ENCODE measurements at regions not wholly inside any gene's neighbourhood (a gene's known extent, or its start where the extent isn't known, plus 50 kb on each side); places are given as distances from the start of the nearest gene placed in this dataset.

- DNase-seq (ENCODE audit: low read depth) = no peak
- TF ChIP-seq, protein P1, sequence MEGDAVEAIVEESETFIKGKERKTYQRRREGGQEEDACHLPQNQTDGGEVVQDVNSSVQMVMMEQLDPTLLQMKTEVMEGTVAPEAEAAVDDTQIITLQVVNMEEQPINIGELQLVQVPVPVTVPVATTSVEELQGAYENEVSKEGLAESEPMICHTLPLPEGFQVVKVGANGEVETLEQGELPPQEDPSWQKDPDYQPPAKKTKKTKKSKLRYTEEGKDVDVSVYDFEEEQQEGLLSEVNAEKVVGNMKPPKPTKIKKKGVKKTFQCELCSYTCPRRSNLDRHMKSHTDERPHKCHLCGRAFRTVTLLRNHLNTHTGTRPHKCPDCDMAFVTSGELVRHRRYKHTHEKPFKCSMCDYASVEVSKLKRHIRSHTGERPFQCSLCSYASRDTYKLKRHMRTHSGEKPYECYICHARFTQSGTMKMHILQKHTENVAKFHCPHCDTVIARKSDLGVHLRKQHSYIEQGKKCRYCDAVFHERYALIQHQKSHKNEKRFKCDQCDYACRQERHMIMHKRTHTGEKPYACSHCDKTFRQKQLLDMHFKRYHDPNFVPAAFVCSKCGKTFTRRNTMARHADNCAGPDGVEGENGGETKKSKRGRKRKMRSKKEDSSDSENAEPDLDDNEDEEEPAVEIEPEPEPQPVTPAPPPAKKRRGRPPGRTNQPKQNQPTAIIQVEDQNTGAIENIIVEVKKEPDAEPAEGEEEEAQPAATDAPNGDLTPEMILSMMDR (IDR thresholded peaks at IDR 0.05; ENCODE audit: control insufficient read depth, insufficient read depth, low read depth, low read length, missing control alignments) = no peak
- no peak overlapping the region for H3K4me3 ChIP-seq (ENCODE audit: control insufficient read depth, low read depth, low read length)
Measured at GRCh38 chr6:65964261-65964660, 257.2 kb upstream of the EYS start.

DNA sequence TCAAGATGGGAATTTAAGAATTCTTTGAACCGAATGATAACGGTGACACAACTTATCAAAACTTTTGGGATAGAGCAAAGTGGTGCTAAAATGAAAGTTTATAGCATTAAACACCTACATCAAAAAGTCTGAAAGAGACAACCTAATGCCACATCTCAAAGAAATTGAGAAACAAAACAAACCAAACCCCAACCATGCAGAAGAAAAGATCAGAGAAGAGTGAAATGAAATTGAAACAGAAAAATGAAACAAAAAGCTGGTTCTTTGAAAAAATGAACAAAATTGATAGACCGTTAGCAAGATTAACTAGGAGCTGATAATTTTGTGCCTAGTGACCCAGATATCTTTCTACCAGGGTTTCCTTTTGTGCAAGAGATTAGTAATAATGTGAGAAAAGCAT lies 248.0 kb upstream of the EYS start:
- H3K4me3 ChIP-seq (ENCODE audit: control insufficient read depth, low read depth, low read length) = no peak overlapping the region
- no peak for DNase-seq (ENCODE audit: low read depth)
- TF ChIP-seq, protein P1 (IDR thresholded peaks at IDR 0.05; ENCODE audit: control insufficient read depth, insufficient read depth, low read depth, low read length, missing control alignments) = no peak

DNA sequence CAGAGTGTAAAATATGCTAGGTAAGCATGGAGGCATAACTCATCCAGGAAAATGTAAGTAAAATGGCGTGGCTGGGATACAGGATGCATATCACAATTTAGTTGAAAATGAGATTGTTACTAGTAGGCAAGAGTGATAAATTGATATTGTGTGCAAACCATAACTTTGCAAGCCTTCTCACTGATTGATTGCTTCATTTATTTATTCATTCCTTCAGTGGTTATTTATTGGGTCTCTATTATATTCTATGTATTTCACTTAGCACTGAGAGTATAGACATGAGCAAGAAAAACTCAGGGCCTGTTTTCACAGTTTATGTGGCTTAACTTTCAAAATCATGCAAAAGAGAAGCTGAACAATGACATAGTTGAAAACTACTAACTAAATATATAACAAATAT lies 241.0 kb upstream of the EYS start:
- H3K4me3 ChIP-seq (ENCODE audit: control insufficient read depth, low read depth, low read length) = no peak overlapping the region
- TF ChIP-seq, protein P1 (IDR thresholded peaks at IDR 0.05; ENCODE audit: control insufficient read depth, insufficient read depth, low read depth, low read length, missing control alignments) = no peak
- no peak for DNase-seq (ENCODE audit: low read depth)

DNA sequence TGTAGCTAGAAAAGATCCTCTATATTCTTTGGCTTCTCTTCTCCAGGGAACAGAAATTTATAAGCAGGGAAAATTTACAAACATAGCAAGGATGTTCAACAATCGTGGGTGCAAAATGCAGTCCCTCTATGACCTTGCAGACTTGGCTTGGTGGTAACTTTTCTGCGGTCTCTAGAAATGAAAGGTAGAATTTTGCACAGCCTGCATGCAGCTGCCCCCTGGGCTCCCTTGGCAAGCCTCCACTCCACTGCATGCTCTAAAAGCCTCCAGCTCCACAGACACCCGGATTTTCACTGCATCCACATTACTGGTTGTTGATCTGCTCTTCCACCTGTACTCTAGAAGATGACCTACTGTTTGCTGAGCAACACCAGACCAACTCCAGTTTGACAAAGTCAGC lies 236.5 kb upstream of the EYS start:
- TF ChIP-seq, protein P1 (IDR thresholded peaks at IDR 0.05; ENCODE audit: control insufficient read depth, insufficient read depth, low read depth, low read length, missing control alignments) = no peak
- DNase-seq (ENCODE audit: low read depth) = no peak
- no peak overlapping the region for H3K4me3 ChIP-seq (ENCODE audit: control insufficient read depth, low read depth, low read length)

DNA sequence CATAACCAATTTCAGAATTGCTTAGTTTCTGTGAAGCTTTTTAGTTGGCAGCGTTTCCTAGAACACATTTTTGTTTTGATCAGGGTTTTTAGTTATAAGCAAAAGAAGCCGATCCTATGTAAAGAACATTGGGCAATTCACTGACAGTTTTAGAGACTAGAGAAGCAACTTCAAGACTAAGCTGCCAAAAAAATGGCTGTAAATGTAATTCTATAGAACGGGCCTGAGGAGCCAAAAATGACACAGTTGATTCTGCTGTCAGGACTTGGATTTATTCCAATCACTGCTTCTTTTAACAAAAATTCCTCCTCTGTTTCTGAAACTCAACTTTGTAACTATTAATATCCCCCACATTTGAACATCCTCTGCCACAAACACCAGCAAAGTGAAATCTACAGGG lies 236.0 kb upstream of the EYS start:
- no peak for DNase-seq (ENCODE audit: low read depth)
- no peak overlapping the region for H3K4me3 ChIP-seq (ENCODE audit: control insufficient read depth, low read depth, low read length)
- TF ChIP-seq, protein P1 (IDR thresholded peaks at IDR 0.05; ENCODE audit: control insufficient read depth, insufficient read depth, low read depth, low read length, missing control alignments) = no peak

DNA sequence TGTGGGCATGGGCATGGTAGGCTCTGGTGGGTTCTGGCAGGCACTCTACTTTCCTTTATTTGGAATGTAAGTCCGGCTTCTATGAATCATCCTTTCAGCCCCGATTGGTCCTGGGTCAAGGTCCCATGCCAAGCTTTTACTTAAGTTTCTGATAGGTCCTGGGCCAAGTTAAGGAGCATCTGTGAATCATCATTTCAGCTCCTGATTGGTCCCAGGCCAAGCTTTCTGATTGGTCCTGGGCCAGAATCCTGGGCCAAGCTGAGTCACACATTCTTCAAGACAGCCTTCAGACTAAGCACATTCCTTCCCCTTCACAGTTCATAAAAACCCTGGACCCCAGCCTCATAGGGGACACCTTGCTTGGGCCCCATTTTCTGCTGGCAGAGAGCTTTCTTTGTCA lies 231.0 kb upstream of the EYS start:
- DNase-seq (ENCODE audit: low read depth) = no peak
- TF ChIP-seq, protein P1 (IDR thresholded peaks at IDR 0.05; ENCODE audit: control insufficient read depth, insufficient read depth, low read depth, low read length, missing control alignments) = no peak

DNA sequence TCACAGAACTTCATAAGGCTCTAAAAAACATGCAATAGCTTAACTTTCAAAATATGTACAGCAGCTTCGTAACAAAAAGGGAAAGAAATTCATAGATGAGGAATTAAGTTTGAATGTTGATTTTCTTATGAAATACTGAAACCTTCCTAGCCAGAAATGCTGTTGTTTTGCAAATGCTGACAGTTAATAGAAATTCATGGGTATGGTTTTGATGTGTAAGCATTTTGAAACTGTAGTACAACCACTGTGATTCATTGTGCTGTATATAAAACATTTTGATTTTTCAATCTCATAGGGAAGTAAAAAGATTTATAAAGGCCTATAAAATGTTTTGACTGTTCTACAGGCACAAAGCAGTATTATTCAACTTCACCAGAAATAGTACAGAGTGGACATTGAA lies 228.4 kb upstream of the EYS start:
- no peak for DNase-seq (ENCODE audit: low read depth)
- TF ChIP-seq, protein P1 (IDR thresholded peaks at IDR 0.05; ENCODE audit: control insufficient read depth, insufficient read depth, low read depth, low read length, missing control alignments) = no peak
- no peak overlapping the region for H3K4me3 ChIP-seq (ENCODE audit: control insufficient read depth, low read depth, low read length)

More for the DNA sequence above, 231.0 kb upstream of the EYS start:
- H3K4me3 ChIP-seq (ENCODE audit: control insufficient read depth, low read depth, low read length) = no peak overlapping the region

Measured in AG09309 (cell line).